Fibroblast of skin of right biceps (primary cell): ENCODE measurements at regions not wholly inside any gene's neighbourhood (a gene's known extent, or its start where the extent isn't known, plus 50 kb on each side); places are given as distances from the start of the nearest gene placed in this dataset.

Experiments used
- DNase-seq: peaks from one replicate; pipeline ENCODE4 v3.0.0-alpha.2; 2013

GRCh38 chr2:78506301-78506700 is 519.2 kb upstream of the REG3G start:
- no peak for DNase-seq

DNA sequence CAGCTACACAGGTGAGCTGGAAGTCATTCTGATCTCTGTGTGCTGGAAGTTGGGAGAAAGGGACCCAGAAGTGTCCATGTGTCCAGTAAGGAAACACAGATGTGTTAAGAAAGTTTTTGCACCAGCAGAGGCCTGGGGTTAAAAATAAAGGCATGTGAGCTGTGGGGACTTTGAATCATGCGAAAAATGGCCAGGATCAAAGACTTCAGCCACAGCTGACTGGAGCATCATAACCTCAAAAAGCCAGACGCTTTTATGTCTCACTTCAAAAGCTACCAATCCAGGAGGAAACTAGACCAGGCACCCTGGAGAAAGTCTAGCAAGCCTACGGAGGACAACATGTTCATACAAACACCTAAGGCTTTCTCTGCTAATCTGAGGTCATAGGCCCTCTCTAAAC is 503.6 kb upstream of the REG3G start:
- no peak for DNase-seq

- DNase-seq: no peak
Observed at GRCh38 chr2:78532762-78533379, 492.6 kb upstream of the REG3G start.

- no peak for DNase-seq
Observed at GRCh38 chr2:78535395-78535794, 490.1 kb upstream of the REG3G start.

- DNase-seq: no peak
Observed at GRCh38 chr2:78538322-78538721, 487.2 kb upstream of the REG3G start.

DNA sequence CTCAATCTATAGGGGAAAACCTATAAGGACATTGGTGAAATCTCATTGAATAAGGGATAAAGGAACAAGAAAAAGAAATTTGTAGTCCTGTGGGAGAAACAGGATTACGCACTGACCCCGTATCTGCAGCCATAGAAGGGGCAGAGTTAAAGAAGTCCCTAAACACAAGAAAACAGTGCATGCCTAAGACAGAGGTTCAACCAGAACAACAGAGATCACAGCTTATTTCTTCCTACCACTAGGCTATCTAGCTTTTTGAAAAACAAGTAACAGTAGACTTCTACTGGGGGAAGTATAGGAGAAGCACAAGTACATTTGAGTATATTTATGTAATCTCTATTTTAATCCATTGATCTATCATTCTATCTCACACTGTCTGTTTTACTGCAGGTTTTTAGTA is 485.2 kb upstream of the REG3G start:
- no peak for DNase-seq

DNA sequence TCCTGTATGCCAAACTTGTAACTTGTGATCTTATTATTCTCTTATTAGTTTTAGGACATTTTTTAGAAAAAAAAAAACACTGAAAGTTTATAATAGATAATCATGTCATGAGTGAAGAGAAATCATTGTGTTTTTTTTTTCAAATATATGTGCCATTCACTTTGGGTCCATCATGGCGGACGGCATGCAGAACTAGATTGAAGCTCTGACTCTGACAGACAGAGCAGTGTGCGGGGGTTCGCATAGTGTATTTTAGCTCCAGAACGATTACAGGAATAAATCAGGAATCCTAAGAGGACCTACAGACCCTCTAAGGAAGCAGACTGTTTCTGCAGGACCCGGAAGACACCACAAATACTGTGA is 484.4 kb upstream of the REG3G start:
- no peak for DNase-seq

DNA sequence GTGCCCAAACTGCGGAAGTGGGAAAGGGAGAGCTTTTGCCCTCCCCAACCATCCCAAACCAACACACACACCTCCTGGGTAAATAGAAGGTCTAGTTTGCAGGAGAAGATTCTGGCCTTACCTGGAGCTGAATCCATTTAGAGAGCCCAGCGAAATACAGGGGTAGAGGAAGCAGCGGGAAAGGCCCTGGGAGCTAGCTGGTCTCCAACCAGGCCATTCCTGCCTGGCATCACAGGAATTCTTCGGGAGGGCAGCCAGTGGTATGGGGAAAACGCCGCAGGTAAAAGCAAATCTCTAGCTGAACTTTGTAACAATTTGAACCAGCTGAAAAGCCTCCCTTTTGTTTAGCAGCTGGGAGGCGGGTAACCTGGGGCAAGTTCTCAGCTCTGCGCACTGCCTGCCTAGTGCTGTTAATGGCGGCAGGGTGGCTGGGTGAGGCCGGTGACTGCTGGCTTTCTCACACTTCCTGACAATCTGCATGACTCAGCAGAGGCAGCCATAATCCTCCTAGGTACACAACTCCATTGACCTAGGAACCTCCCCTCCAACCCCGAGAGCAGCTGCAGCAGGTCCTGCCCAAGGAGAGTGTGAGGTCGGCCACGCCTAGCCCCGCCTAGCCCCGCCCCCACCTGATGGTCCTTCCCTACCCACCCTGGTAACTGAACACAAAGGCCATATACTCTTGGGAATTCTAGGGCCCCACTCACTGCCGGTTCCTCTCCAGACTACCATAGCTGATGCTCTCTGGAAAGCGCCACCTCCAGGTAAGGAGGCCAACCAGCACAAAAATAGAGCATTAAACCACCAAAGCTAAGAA is 483.8 kb upstream of the REG3G start:
- DNase-seq: no peak

GRCh38 chr2:78546843-78547242 is 478.7 kb upstream of the REG3G start:
- no peak for DNase-seq

DNA sequence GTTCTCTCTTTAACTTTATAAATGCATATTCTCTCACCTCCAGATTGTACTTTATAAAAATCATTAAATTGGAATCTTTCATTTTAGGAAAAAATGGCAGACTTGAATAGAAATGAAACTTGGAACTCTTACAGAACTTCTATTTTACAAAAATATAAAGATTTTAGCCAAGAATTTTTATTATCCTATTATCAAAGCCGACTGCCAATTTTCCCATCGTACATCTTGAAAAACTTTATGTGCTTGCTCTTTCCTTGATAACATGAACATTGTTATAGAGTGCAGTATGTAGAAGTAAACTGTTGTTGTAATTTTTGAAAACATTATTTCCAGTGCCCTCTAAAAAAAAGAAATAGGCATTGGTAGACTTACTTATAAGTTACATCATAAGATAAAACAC is 475.7 kb upstream of the REG3G start:
- DNase-seq: no peak

GRCh38 chr2:78553866-78554647 is 471.4 kb upstream of the REG3G start:
- no peak for DNase-seq

- no peak for DNase-seq
Observed at GRCh38 chr2:78561876-78562275, 463.6 kb upstream of the REG3G start.

- no peak for DNase-seq
Observed at GRCh38 chr2:78564666-78565065, 460.8 kb upstream of the REG3G start.

- no peak for DNase-seq
Observed at GRCh38 chr2:78568782-78569373, 456.6 kb upstream of the REG3G start.

DNA sequence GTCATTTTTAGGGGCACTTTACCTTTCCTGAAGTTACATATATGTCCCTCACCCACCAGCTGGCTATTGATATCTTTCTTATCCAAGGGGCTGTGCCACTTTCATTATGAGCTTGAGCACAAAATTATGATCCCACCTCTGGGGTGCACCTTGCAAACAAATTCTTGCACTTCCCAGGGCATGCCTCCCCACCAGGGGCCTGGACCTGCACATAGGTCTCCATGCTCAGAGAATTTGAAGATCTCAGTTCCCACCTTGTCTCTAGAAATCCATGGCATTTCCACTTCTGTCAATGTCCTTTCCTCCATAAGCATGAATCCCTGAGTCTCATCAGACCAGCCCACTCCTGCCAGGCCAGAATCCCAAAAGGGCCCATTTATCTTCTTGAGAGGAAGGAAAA is 449.1 kb upstream of the REG3G start:
- DNase-seq: no peak

DNA sequence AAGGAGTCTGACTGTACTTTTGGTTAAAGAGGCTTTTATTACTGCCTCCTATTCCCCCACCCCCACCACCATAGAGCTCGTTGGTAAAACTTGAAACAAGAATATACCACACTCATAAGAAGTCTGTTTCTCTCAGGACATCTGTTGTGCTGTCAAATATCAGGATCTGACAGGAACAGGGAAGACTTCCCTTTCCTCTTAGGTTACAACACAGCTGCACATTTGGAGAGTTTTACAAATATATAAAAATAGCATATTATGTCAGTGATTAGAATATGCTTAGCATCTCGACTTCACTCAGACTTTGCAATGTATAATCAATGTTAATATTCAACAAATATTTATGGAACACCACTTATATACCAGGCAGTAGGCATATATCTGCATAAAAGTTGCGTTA is 439.6 kb upstream of the REG3G start:
- no peak for DNase-seq

DNA sequence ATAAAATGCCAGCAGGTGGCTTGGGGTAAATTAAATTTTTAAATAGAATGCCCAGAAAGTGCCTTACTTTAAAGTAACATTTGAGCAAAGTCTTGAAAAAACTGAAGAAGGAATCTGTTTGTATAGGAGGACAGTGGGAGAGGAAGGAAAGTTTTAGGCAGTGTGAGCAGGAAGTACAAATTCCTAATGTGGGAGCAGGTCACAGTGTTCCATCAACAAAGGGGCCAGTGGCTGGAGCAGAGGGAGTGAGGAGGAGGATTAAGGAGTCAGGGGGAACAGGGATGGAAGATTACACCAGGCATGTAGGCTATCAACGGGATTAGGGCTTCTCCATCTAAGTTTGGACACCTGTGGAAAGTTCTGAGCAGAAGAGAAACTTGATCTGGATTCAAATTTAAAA is 439.2 kb upstream of the REG3G start:
- no peak for DNase-seq

DNA sequence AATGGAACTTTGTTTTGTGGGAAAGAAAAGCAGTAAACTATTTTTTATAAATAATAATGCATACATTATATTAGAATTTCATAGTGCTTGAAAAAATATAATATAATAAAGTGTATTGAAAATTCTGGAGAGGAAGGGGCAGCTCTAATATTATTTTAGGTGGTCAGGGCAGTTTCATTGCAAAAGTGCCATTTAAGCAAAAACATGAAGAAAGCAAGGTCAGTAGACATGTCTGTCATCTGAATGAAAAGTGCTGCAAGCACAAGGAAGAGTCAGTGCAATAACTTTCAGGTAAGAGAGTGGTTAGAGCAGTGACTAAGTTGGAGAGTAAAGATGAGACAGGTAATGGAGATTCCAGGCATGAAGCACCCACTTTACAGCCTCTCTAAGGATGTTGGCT is 435.6 kb upstream of the REG3G start:
- no peak for DNase-seq

GRCh38 chr2:78592491-78592890 is 433.0 kb upstream of the REG3G start:
- DNase-seq: no peak

DNA sequence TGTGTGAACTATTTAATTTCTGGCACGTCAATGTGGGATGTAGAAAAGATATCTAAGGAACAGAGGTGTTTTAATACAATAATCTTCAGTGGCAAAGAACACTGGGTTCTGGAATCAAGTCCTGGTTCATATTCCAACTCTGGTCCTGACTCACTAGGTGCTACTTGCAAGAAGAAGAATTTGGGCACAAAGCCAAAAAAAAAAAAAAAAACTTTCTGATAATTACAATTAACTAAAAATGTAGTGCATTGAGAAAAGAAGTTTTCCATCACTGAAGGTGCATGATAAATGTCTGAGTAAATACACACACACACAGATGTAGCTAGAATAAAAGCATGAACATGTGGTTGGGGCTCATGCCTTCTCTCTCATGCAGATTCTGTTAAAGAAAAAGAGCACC is 424.4 kb upstream of the REG3G start:
- DNase-seq: no peak

- DNase-seq: no peak
Observed at GRCh38 chr2:78602862-78603261, 422.6 kb upstream of the REG3G start.

GRCh38 chr2:78606895-78607294 is 418.6 kb upstream of the REG3G start:
- DNase-seq: no peak

DNA sequence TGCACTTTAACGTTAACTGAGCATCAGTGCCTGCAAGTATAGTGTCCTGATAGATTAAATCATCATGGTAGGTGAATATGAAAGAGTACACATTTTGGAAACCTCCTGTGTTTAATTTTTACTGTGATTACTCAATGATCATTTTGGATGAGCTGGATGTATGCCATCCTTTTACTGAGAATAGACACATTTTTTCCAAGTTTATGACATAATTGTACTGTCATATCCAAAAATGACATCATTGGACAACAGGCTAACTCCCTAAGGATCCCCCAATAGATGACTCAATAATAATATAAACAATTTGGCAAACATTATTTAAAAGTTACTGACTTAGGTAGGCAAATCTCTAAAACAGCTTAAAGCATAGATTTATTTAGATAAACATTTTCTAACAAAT is 410.8 kb upstream of the REG3G start:
- no peak for DNase-seq

- DNase-seq: no peak
Observed at GRCh38 chr2:78615956-78616355, 409.5 kb upstream of the REG3G start.
